Parathyroid adenoma (tissue), 2 donors: ENCODE measurements at regions not wholly inside any gene's neighbourhood (a gene's known extent, or its start where the extent isn't known, plus 50 kb on each side); places are given as distances from the start of the nearest gene placed in this dataset.
"Not testable (repeated sequence)": the region's sequence is repeated elsewhere in the genome, so short reads cannot be mapped to it uniquely, and the experiment has no call there.

Experiments
- H2AFZ ChIP-seq: fragments of 300-600 bp; sonication (generic); one replicate; pipeline ENCODE4 v1.7.0; 2017; ENCODE audit warnings: antibody characterized with exemption, mild to moderate bottlenecking
- H3K27ac ChIP-seq: fragments of 300-600 bp; sonication (generic); one replicate; pipeline ENCODE4 v1.7.0; 2017
- H3K27me3 ChIP-seq: fragments of 300-600 bp; sonication (generic); one replicate; pipeline ENCODE4 v1.7.0; 2017; ENCODE audit warnings: low read length; ENCODE audit not compliant: control insufficient read depth, insufficient read depth
- H3K36me3 ChIP-seq: fragments of 300-600 bp; sonication (generic); one replicate; pipeline ENCODE4 v1.7.0; 2017; ENCODE audit warnings: low read length; ENCODE audit not compliant: control insufficient read depth, insufficient read depth
- H3K4me1 ChIP-seq: fragments of 300-600 bp; sonication (generic); one replicate; pipeline ENCODE4 v1.7.0; 2017; ENCODE audit warnings: control low read depth
- H3K4me2 ChIP-seq: fragments of 300-600 bp; sonication (generic); one replicate; pipeline ENCODE4 v1.7.0; 2017; ENCODE audit warnings: low read length
- H3K4me3 ChIP-seq: fragments of 300-600 bp; sonication (generic); one replicate; pipeline ENCODE4 v1.7.0; 2017; ENCODE audit warnings: low read depth, low read length
- H3K79me2 ChIP-seq: fragments of 300-600 bp; sonication (generic); one replicate; pipeline ENCODE4 v1.7.0; 2017; ENCODE audit warnings: control low read depth
- H3K9ac ChIP-seq: fragments of 300-600 bp; sonication (generic); one replicate; pipeline ENCODE4 v1.7.0; 2017; ENCODE audit warnings: mild to moderate bottlenecking
- H3K9me3 ChIP-seq: fragments of 300-600 bp; sonication (generic); one replicate; pipeline ENCODE4 v1.7.0; 2017; ENCODE audit warnings: low read length; ENCODE audit not compliant: control insufficient read depth
- CTCF ChIP-seq: fragments of 300-600 bp; sonication (generic); IDR thresholded peaks from one replicate; pipeline ENCODE4 v1.7.0; 2017; ENCODE audit warnings: antibody characterized with exemption, mild to moderate bottlenecking
- donor health status: primary hyperparathyroidism.

GRCh38 chr19:28140201-28140600 is 1072.8 kb downstream of the UQCRFS1 start:
- Histone ChIP-seq H3K36me3 (no peaks in the 10 kb centered on the region), H3K79me2 (no peaks in the 10 kb centered on the region), H3K27me3 (no peaks in the 10 kb centered on the region), H3K4me1 (no peaks in the 10 kb centered on the region), H3K27ac (no peak overlapping the region), H2AFZ (no peak overlapping the region), H3K9ac (no peak overlapping the region), H3K4me3 (no peak overlapping the region), H3K9me3 (no peaks in the 10 kb centered on the region), H3K4me2 (no peak overlapping the region)
- TF ChIP-seq CTCF = no peak

GRCh38 chr19:28137772-28138171 is 1075.2 kb downstream of the UQCRFS1 start:
- H3K27ac ChIP-seq = no peak overlapping the region
- no peaks in the 10 kb centered on the region for H3K4me1 ChIP-seq
- H3K36me3 ChIP-seq = no peaks in the 10 kb centered on the region
- H3K79me2 ChIP-seq = no peaks in the 10 kb centered on the region
- no peak overlapping the region for H3K4me2 ChIP-seq
- no peak overlapping the region for H3K4me3 ChIP-seq
- TF ChIP-seq CTCF = no peak
- H3K9ac ChIP-seq = no peak overlapping the region
- no peaks in the 10 kb centered on the region for H3K9me3 ChIP-seq
- no peaks in the 10 kb centered on the region for H3K27me3 ChIP-seq
- no peak overlapping the region for H2AFZ ChIP-seq

- H3K36me3 ChIP-seq = no peaks in the 10 kb centered on the region
- H3K9ac ChIP-seq = no peak overlapping the region
- no peaks in the 10 kb centered on the region for H3K4me1 ChIP-seq
- no peak overlapping the region for H2AFZ ChIP-seq
- no peaks in the 10 kb centered on the region for H3K79me2 ChIP-seq
- no peak overlapping the region for H3K4me3 ChIP-seq
- TF ChIP-seq CTCF = no peak
- no peak overlapping the region for H3K27ac ChIP-seq
- H3K27me3 ChIP-seq = no peaks in the 10 kb centered on the region
- no peak overlapping the region for H3K4me2 ChIP-seq
- no peaks in the 10 kb centered on the region for H3K9me3 ChIP-seq
These were observed 1076.2 kb downstream of the UQCRFS1 start for GRCh38 chr19:28136796-28137195.

- Histone ChIP-seq H3K4me3 (no peak overlapping the region), H3K9me3 (no peaks in the 10 kb centered on the region), H2AFZ (no peak overlapping the region), H3K4me1 (no peaks in the 10 kb centered on the region), H3K79me2 (no peaks in the 10 kb centered on the region), H3K36me3 (no peaks in the 10 kb centered on the region), H3K27ac (no peak overlapping the region), H3K27me3 (no peaks in the 10 kb centered on the region), H3K9ac (no peak overlapping the region), H3K4me2 (no peak overlapping the region)
- TF ChIP-seq CTCF = no peak
These were observed 1077.1 kb downstream of the UQCRFS1 start for GRCh38 chr19:28135825-28136224.

- Histone ChIP-seq H3K4me1 (no peaks in the 10 kb centered on the region), H3K36me3 (no peaks in the 10 kb centered on the region), H3K4me3 (no peak overlapping the region), H3K4me2 (no peak overlapping the region), H3K79me2 (no peaks in the 10 kb centered on the region), H3K27ac (no peak overlapping the region), H2AFZ (no peak overlapping the region), H3K9me3 (no peaks in the 10 kb centered on the region), H3K27me3 (no peaks in the 10 kb centered on the region), H3K9ac (no peak overlapping the region)
- TF ChIP-seq CTCF = no peak
These were observed 1078.6 kb downstream of the UQCRFS1 start for GRCh38 chr19:28134311-28134710.

- not testable (repeated sequence) for H3K79me2 ChIP-seq, H3K27me3 ChIP-seq, H3K4me3 ChIP-seq, H2AFZ ChIP-seq, H3K9me3 ChIP-seq, H3K9ac ChIP-seq, H3K4me1 ChIP-seq, H3K4me2 ChIP-seq, H3K36me3 ChIP-seq, H3K27ac ChIP-seq
These were observed 1082.1 kb downstream of the UQCRFS1 start for GRCh38 chr19:28130881-28131280.
